ENCODE measurements at regions not wholly inside any gene's neighbourhood (a gene's known extent, or its start where the extent isn't known, plus 50 kb on each side); places are given as distances from the start of the nearest gene placed in this dataset.

DNA sequence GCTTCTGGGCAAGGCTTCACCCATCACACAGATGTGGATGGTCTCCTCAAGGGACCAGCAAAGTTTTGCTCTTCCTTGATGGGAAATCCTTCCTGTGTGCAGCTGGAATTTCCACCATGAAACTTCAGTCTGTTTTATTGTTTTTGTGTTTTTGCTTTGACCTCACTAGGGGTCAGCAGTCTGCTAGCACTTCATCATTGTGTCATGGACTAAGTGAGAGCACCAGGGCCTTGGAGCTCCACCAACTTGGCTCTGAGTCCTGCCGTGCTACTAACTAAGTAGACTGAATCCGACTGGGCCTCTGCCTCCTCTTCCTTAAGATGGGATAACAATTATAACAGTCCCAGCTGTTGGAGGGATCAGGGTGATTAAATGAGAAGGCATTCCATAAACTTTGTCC, 305.8 kb upstream of the NCAM1 start:
- TF ChIP-seq FOXA1 (IDR thresholded peaks at IDR 0.05) (no peak), ELF4 (IDR thresholded peaks at IDR 0.05) (no peak), ARNT (IDR thresholded peaks at IDR 0.05) (no peak)
